H9 (cell line): ENCODE measurements at regions not wholly inside any gene's neighbourhood (a gene's known extent, or its start where the extent isn't known, plus 50 kb on each side); places are given as distances from the start of the nearest gene placed in this dataset.

Experiments
- DNase-seq: peaks from one replicate; pipeline ENCODE4 v3.0.0-alpha.2; 2017
- H2AFZ ChIP-seq: one replicate; pipeline ENCODE4 v1.6.1; 2013; ENCODE audit warnings: mild to moderate bottlenecking, low read length, control low read depth, moderate library complexity
- H2AK5ac ChIP-seq: 2 replicates; pipeline ENCODE4 v1.6.1; 2013; ENCODE audit warnings: low read length, control low read depth, mixed read lengths; ENCODE audit not compliant: insufficient read length
- H2BK120ac ChIP-seq: one replicate; pipeline ENCODE4 v1.6.1; 2013; ENCODE audit warnings: low read depth, mild to moderate bottlenecking, low read length, control low read depth, inconsistent platforms; ENCODE audit not compliant: poor library complexity, severe bottlenecking
- H2BK12ac ChIP-seq: 2 replicates; pipeline ENCODE4 v1.6.1; 2013; ENCODE audit warnings: low read length, control low read depth, mixed read lengths, low read depth; ENCODE audit not compliant: insufficient read length
- H2BK15ac ChIP-seq: 2 replicates; pipeline ENCODE4 v1.6.1; 2013; ENCODE audit warnings: low read depth, low read length, control low read depth
- H2BK20ac ChIP-seq: one replicate; pipeline ENCODE4 v1.6.1; 2013; ENCODE audit warnings: low read depth, mild to moderate bottlenecking, low read length, control low read depth, inconsistent platforms; ENCODE audit not compliant: poor library complexity, severe bottlenecking
- H2BK5ac ChIP-seq: 2 replicates; pipeline ENCODE4 v1.6.1; 2013; ENCODE audit warnings: low read length, control low read depth, mixed read lengths; ENCODE audit not compliant: insufficient read length
- H3K14ac ChIP-seq: 2 replicates; pipeline ENCODE4 v1.6.1; 2013; ENCODE audit warnings: low read length, control low read depth; ENCODE audit not compliant: insufficient read depth
- H3K18ac ChIP-seq: 2 replicates; pipeline ENCODE4 v1.6.1; 2013; ENCODE audit warnings: low read depth, mild to moderate bottlenecking, mixed read lengths, low read length, control low read depth; ENCODE audit not compliant: insufficient read length
- H3K23ac ChIP-seq: 2 replicates; pipeline ENCODE4 v1.6.1; 2013; ENCODE audit warnings: low read length, control low read depth, mixed read lengths, low read depth; ENCODE audit not compliant: insufficient read length
- H3K23me2 ChIP-seq: 2 replicates; pipeline ENCODE4 v1.6.1; 2013; ENCODE audit warnings: low read depth, mild to moderate bottlenecking, mixed read lengths, low read length, control low read depth; ENCODE audit not compliant: insufficient read length, poor library complexity, severe bottlenecking
- H3K27ac ChIP-seq: 2 replicates; pipeline ENCODE4 v1.5.1; 2013; ENCODE audit warnings: low read length, control low read depth, mixed read lengths, low read depth; ENCODE audit not compliant: insufficient read length
- H3K27me3 ChIP-seq: 2 replicates; pipeline ENCODE4 v1.6.1; 2013; ENCODE audit warnings: low read length, control low read depth, inconsistent platforms; ENCODE audit not compliant: insufficient read depth
- H3K4ac ChIP-seq: 2 replicates; pipeline ENCODE4 v1.6.1; 2013; ENCODE audit warnings: low read depth, mild to moderate bottlenecking, control low read depth, inconsistent platforms, low read length, moderate library complexity
- H3K4me1 ChIP-seq: 2 replicates; pipeline ENCODE4 v1.6.1; 2013; ENCODE audit warnings: low read length, control low read depth, inconsistent platforms; ENCODE audit not compliant: insufficient read depth
- H3K4me2 ChIP-seq: 2 replicates; pipeline ENCODE4 v1.6.1; 2013; ENCODE audit warnings: low read length, control low read depth, mixed read lengths; ENCODE audit not compliant: insufficient read length, insufficient read depth
- H3K56ac ChIP-seq: 2 replicates; pipeline ENCODE4 v1.6.1; 2013; ENCODE audit warnings: low read depth, mild to moderate bottlenecking, mixed read lengths, low read length, control low read depth; ENCODE audit not compliant: insufficient read length
- H3K79me1 ChIP-seq: 2 replicates; pipeline ENCODE4 v1.6.1; 2013; ENCODE audit warnings: low read depth, mild to moderate bottlenecking, moderate library complexity, low read length, control low read depth, inconsistent platforms; ENCODE audit not compliant: insufficient read depth, poor library complexity, severe bottlenecking
- H3K79me2 ChIP-seq: 2 replicates; pipeline ENCODE4 v1.6.1; 2013; ENCODE audit warnings: low read length, control low read depth, inconsistent platforms; ENCODE audit not compliant: insufficient read depth
- H3K9ac ChIP-seq: 2 replicates; pipeline ENCODE4 v1.6.1; 2013; ENCODE audit warnings: low read length, control low read depth, mixed read lengths; ENCODE audit not compliant: insufficient read length; ENCODE audit errors: extremely low read depth
- H3K9me3 ChIP-seq: one replicate; pipeline ENCODE4 v1.6.1; 2013; ENCODE audit warnings: low read depth, low read length, inconsistent platforms; ENCODE audit not compliant: control insufficient read depth
- H3T11ph ChIP-seq: one replicate; pipeline ENCODE4 v1.6.1; 2013; ENCODE audit warnings: mild to moderate bottlenecking, low read length, control low read depth, inconsistent platforms
- H4K20me1 ChIP-seq: one replicate; pipeline ENCODE4 v1.6.1; 2013; ENCODE audit not compliant: control insufficient read depth, insufficient read length, insufficient read depth
- H4K5ac ChIP-seq: 2 replicates; pipeline ENCODE4 v1.6.1; 2013; ENCODE audit warnings: low read depth, mild to moderate bottlenecking, mixed read lengths, low read length, control low read depth; ENCODE audit not compliant: insufficient read length
- H4K8ac ChIP-seq: replicated peaks from 2 replicates; pipeline ENCODE4 v1.6.1; 2013; ENCODE audit warnings: low read length, control low read depth, mixed read lengths, low read depth; ENCODE audit not compliant: insufficient read length
- H4K91ac ChIP-seq: 2 replicates; pipeline ENCODE4 v1.6.1; 2013; ENCODE audit warnings: low read depth, mild to moderate bottlenecking, moderate library complexity, mixed read lengths, low read length, control low read depth; ENCODE audit not compliant: insufficient read length
- H3K27ac Mint-ChIP-seq, 3 experiments: 2 replicates in 2 of 3; 3 replicates in 1 of 3; pipeline ENCODE4 v1.8.0; 2020 to 2021; ENCODE audit warnings: mixed read lengths in 3 of 3, mild to moderate bottlenecking in 1 of 3, moderate library complexity in 1 of 3
- H3K27me3 Mint-ChIP-seq: 2 replicates; pipeline ENCODE4 v1.8.0; 2021; ENCODE audit warnings: low read depth, mild to moderate bottlenecking, moderate library complexity, mixed read lengths
- H3K36me3 Mint-ChIP-seq, 3 experiments: 2 replicates in 2 of 3; 3 replicates in 1 of 3; pipeline ENCODE4 v1.8.0; 2020 to 2021; ENCODE audit warnings: low read depth in 3 of 3, mixed read lengths in 3 of 3; ENCODE audit not compliant: insufficient read depth in 1 of 3
- H3K4me1 Mint-ChIP-seq, 2 experiments: 2 replicates each; pipeline ENCODE4 v1.8.0; 2020; ENCODE audit warnings: mixed read lengths in 2 of 2
- H3K4me3 Mint-ChIP-seq, 2 experiments: 2 replicates in 1 of 2; 3 replicates in 1 of 2; pipeline ENCODE4 v1.8.0; 2020 to 2021; ENCODE audit warnings: mild to moderate bottlenecking in 2 of 2, mixed read lengths in 2 of 2, moderate library complexity in 1 of 2
- H3K9me3 Mint-ChIP-seq, 2 experiments: 2 replicates in 1 of 2; 3 replicates in 1 of 2; pipeline ENCODE4 v1.8.0; 2020; ENCODE audit warnings: mild to moderate bottlenecking in 2 of 2, mixed read lengths in 2 of 2, moderate library complexity in 1 of 2
- CTCF ChIP-seq: fragments of 200-600 bp; sonication (generic); conservative IDR thresholded peaks from 3 replicates; pipeline ENCODE4 v1.8.0; 2021; ENCODE audit warnings: antibody characterized with exemption, mild to moderate bottlenecking
- WGBS: extraction: QIAGEN DNeasy Blood & Tissue Kit; methylation state at CpG from one replicate; pipeline ENCODE4 v1.1.7; 2013; ENCODE audit warnings: missing lambda C conversion rate, low lambda C conversion rate, mixed read lengths; ENCODE audit not compliant: insufficient read length; ENCODE audit errors: extremely low coverage; 5-methylcytosine and 5-hydroxymethylcytosine counted together

GRCh38 chr2:120979398-120979797, 243.7 kb downstream of the GLI2 start:
- no peak overlapping the region for H3K23ac ChIP-seq
- H3K27ac Mint-ChIP-seq = no peak overlapping the region

More at GRCh38 chr2:120979398-120979797, 243.7 kb downstream of the GLI2 start:
- Histone ChIP-seq H2AFZ (no peak overlapping the region), H3K18ac (no peak overlapping the region), H2BK15ac (no peak overlapping the region), H4K5ac (no peak overlapping the region), H2BK12ac (no peak overlapping the region), H3T11ph (no peak overlapping the region), H4K91ac (no peak overlapping the region), H4K20me1 (no peaks in the 10 kb centered on the region), H2BK120ac (no peak overlapping the region), H3K9ac (no peak overlapping the region), H2BK5ac (no peak overlapping the region), H3K9me3 (no peaks in the 10 kb centered on the region), H3K23me2 (no peaks in the 10 kb centered on the region), H3K27ac (no peak overlapping the region), H4K8ac (no peak overlapping the region), H3K56ac (no peak overlapping the region), H3K27me3 (no peaks in the 10 kb centered on the region), H3K79me2 (no peaks in the 10 kb centered on the region), H3K79me1 (no peaks in the 10 kb centered on the region), H3K4ac (no peak overlapping the region), H2AK5ac (no peak overlapping the region), H3K14ac (no peak overlapping the region), H3K4me1 (no peaks in the 10 kb centered on the region), H3K4me2 (no peak overlapping the region), H2BK20ac (no peak overlapping the region)
- no peak for TF ChIP-seq CTCF
- Mint-ChIP-seq H3K27me3 (no peaks in the 10 kb centered on the region; the same call in 1 of the 2 replicates), H3K36me3 (peaks cover 42 to 84% (median 79%) of the 10 kb centered on the region in 3 experiments), H3K9me3 (no peaks in the 10 kb centered on the region), H3K4me3 (no peak overlapping the region), H3K4me1 (peaks cover 13 to 15% of the 10 kb centered on the region in 2 experiments)
- DNase-seq = no peak
- WGBS = no CpG with 5 or more reads among the region's 2 CpGs
